ENCODE measurements at regions not wholly inside any gene's neighbourhood (a gene's known extent, or its start where the extent isn't known, plus 50 kb on each side); places are given as distances from the start of the nearest gene placed in this dataset.

DNA sequence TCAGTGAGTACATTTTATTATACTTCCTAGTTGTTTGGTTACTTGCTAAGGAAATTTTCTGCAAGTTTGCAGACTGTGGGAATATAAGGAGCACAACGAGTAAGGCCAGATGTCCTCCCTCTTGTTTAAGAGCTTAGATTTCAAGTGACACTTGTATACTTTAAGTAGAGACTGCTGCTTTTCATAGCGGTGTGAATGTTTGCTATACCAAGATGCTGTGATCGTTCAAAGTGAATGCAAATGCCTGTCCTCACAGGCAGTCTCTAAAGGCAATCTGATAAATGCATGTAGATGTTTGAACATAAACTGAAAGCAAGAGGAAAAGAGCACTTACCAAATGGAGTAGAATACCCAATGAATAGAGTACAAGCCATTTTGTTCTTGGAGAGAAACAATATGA is 226.4 kb downstream of the NRIP1 start:
- no peak for TF ChIP-seq EZH2 (IDR thresholded peaks at IDR 0.05)
- TF ChIP-seq, protein P1, sequence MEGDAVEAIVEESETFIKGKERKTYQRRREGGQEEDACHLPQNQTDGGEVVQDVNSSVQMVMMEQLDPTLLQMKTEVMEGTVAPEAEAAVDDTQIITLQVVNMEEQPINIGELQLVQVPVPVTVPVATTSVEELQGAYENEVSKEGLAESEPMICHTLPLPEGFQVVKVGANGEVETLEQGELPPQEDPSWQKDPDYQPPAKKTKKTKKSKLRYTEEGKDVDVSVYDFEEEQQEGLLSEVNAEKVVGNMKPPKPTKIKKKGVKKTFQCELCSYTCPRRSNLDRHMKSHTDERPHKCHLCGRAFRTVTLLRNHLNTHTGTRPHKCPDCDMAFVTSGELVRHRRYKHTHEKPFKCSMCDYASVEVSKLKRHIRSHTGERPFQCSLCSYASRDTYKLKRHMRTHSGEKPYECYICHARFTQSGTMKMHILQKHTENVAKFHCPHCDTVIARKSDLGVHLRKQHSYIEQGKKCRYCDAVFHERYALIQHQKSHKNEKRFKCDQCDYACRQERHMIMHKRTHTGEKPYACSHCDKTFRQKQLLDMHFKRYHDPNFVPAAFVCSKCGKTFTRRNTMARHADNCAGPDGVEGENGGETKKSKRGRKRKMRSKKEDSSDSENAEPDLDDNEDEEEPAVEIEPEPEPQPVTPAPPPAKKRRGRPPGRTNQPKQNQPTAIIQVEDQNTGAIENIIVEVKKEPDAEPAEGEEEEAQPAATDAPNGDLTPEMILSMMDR (IDR thresholded peaks at IDR 0.05) = no peak
